ENCODE measurements at regions not wholly inside any gene's neighbourhood (a gene's known extent, or its start where the extent isn't known, plus 50 kb on each side); places are given as distances from the start of the nearest gene placed in this dataset.

DNA sequence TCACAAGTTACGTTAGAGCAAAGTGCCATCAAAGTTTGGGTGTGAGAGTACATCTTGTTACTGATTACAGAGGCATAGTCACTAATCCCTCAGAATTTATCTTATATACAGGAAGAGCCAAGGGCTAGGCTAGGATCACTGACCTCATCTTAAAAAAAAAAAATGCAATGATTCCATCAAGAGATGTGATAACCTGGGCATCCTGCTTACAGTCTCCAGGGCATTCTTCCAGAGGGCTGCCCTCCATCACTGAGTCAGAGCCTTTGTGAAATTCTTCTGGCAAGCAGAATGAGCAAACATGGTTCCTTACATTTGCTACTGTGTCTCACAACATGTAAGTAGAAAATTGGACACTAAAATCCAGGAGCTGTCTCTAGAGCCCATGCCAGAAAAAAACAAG lies 410.6 kb downstream of the ZFHX3 start:
- TF ChIP-seq EZH2 (IDR thresholded peaks at IDR 0.05; ENCODE audit: borderline replicate concordance): no peak
- TF ChIP-seq, protein P1, sequence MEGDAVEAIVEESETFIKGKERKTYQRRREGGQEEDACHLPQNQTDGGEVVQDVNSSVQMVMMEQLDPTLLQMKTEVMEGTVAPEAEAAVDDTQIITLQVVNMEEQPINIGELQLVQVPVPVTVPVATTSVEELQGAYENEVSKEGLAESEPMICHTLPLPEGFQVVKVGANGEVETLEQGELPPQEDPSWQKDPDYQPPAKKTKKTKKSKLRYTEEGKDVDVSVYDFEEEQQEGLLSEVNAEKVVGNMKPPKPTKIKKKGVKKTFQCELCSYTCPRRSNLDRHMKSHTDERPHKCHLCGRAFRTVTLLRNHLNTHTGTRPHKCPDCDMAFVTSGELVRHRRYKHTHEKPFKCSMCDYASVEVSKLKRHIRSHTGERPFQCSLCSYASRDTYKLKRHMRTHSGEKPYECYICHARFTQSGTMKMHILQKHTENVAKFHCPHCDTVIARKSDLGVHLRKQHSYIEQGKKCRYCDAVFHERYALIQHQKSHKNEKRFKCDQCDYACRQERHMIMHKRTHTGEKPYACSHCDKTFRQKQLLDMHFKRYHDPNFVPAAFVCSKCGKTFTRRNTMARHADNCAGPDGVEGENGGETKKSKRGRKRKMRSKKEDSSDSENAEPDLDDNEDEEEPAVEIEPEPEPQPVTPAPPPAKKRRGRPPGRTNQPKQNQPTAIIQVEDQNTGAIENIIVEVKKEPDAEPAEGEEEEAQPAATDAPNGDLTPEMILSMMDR (IDR thresholded peaks at IDR 0.05; ENCODE audit: poor library complexity): no peak

Measured in hepatocyte (in vitro differentiated cells).